ENCODE measurements at regions not wholly inside any gene's neighbourhood (a gene's known extent, or its start where the extent isn't known, plus 50 kb on each side); places are given as distances from the start of the nearest gene placed in this dataset.

DNA sequence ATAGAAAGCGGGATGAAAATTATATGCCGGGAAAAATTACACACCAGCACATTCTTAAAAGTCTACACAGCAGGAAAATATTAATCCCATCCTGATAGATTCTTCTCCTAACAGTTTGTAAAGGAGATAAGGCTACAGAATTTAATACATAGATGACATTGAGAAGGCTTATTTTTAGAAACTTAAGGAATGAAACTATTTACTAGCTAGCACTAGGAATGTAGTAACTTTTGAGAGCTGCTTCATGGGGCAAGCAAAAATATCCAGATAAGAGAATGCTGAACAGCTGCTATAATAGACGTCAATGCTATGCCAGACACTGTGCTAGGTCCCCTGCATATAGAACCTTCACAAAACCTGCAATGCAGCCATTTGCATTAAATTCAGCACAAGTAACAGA lies 912.7 kb upstream of the NR2F2 start:
- TF ChIP-seq EZH2 (optimal IDR thresholded peaks at IDR 0.05; ENCODE audit: low read depth, low read length) (no peak), EZH2phosphoT487 (IDR thresholded peaks at IDR 0.05; ENCODE audit: low read length) (no peak)
- TF ChIP-seq, protein P1, sequence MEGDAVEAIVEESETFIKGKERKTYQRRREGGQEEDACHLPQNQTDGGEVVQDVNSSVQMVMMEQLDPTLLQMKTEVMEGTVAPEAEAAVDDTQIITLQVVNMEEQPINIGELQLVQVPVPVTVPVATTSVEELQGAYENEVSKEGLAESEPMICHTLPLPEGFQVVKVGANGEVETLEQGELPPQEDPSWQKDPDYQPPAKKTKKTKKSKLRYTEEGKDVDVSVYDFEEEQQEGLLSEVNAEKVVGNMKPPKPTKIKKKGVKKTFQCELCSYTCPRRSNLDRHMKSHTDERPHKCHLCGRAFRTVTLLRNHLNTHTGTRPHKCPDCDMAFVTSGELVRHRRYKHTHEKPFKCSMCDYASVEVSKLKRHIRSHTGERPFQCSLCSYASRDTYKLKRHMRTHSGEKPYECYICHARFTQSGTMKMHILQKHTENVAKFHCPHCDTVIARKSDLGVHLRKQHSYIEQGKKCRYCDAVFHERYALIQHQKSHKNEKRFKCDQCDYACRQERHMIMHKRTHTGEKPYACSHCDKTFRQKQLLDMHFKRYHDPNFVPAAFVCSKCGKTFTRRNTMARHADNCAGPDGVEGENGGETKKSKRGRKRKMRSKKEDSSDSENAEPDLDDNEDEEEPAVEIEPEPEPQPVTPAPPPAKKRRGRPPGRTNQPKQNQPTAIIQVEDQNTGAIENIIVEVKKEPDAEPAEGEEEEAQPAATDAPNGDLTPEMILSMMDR (IDR thresholded peaks at IDR 0.05; ENCODE audit: low read length) = no peak
- Histone ChIP-seq H3K36me3 (replicated peaks; ENCODE audit: insufficient read depth, low read length) (no peaks in the 10 kb centered on the region), H3K79me2 (ENCODE audit: low read length) (no peaks in the 10 kb centered on the region), H2AFZ (ENCODE audit: low read length) (no peak overlapping the region), H3F3A (ENCODE audit: insufficient read depth, low read length) (no peaks in the 10 kb centered on the region), H3K9ac (ENCODE audit: low read length) (no peak overlapping the region), H3K4me1 (ENCODE audit: low read length) (peaks cover 2% of the 10 kb centered on the region; the same call in 1 of the 2 replicates), H3K9me2 (replicated peaks; ENCODE audit: insufficient read depth, low read length) (no peaks in the 10 kb centered on the region), H3K27ac (ENCODE audit: low read length) (no peak overlapping the region), H3K4me3 (ENCODE audit: low read length) (no peak overlapping the region), H3K4me2 (ENCODE audit: low read depth, low read length) (no peak overlapping the region), H3K9me3 (replicated peaks; ENCODE audit: insufficient read depth, low read length) (no peaks in the 10 kb centered on the region), H4K20me1 (ENCODE audit: insufficient read depth, low read length) (no peaks in the 10 kb centered on the region), H3K27me3 (replicated peaks; ENCODE audit: insufficient read depth, low read length) (no peaks in the 10 kb centered on the region)
- DNase-seq = no peak

DNA sequence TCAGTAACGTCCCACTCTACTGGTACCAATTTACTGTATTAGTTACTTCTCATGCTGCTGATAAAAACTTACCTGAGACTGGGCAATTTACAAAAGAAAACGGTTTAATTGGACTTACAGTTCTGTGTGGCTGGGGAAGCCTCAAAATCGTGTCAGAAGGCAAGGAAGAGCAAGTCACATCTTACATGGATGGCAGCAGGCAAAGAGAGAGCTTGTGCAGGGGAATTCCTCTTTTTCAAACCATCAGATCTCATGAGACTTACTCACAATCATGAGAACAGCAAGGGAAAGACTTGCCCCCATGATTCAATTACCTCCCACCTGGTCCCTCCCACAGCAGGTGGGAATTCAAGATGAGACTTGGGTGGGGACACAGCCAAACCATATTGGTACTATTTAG lies 908.2 kb upstream of the NR2F2 start:
- Histone ChIP-seq H4K20me1 (ENCODE audit: insufficient read depth, low read length) (no peaks in the 10 kb centered on the region), H3K9ac (ENCODE audit: low read length) (no peak overlapping the region)

DNA sequence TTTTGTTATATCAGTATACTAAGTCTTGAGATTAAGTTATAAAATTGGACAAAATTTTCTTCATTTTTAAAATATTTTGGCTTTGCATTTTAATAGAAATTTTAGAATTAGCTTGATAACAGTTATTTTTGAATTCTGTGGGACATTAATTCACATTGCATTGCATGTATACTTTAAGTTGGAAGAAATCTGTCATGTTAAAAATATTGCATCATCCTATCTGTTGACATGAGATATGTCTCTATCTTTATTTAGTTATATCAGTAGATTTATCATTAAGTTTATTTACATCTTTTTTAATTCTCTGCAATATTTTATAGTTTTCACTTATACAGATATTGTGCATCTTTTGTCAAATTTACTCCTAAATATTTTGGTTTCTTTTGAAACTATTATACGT lies 904.6 kb upstream of the NR2F2 start:
- no peaks in the 10 kb centered on the region for H3K79me2 ChIP-seq (ENCODE audit: low read length)
- H2AFZ ChIP-seq (ENCODE audit: low read length) = no peak overlapping the region
- H3K4me3 ChIP-seq (ENCODE audit: low read length) = no peak overlapping the region
- H4K20me1 ChIP-seq (ENCODE audit: insufficient read depth, low read length) = no peaks in the 10 kb centered on the region
- H3K9ac ChIP-seq (ENCODE audit: low read length) = no peak overlapping the region
- no peak for DNase-seq
- H3K36me3 ChIP-seq (replicated peaks; ENCODE audit: insufficient read depth, low read length) = no peaks in the 10 kb centered on the region
- no peak overlapping the region for H3K27ac ChIP-seq (ENCODE audit: low read length)
- no peaks in the 10 kb centered on the region for H3F3A ChIP-seq (ENCODE audit: insufficient read depth, low read length)
- no peaks in the 10 kb centered on the region for H3K9me3 ChIP-seq (replicated peaks; ENCODE audit: insufficient read depth, low read length)
- TF ChIP-seq EZH2 (optimal IDR thresholded peaks at IDR 0.05; ENCODE audit: low read depth, low read length) = no peak
- TF ChIP-seq, protein P1 (IDR thresholded peaks at IDR 0.05; ENCODE audit: low read length) = no peak
- no peak for TF ChIP-seq EZH2phosphoT487 (IDR thresholded peaks at IDR 0.05; ENCODE audit: low read length)
- no peaks in the 10 kb centered on the region for H3K27me3 ChIP-seq (replicated peaks; ENCODE audit: insufficient read depth, low read length)
- no peak overlapping the region for H3K4me2 ChIP-seq (ENCODE audit: low read depth, low read length)
- H3K4me1 ChIP-seq (ENCODE audit: low read length) = no peaks in the 10 kb centered on the region
- H3K9me2 ChIP-seq (replicated peaks; ENCODE audit: insufficient read depth, low read length) = no peaks in the 10 kb centered on the region

More for the DNA sequence above, 908.2 kb upstream of the NR2F2 start:
- H3K4me1 ChIP-seq (ENCODE audit: low read length) = no peaks in the 10 kb centered on the region
- no peak for DNase-seq
- H2AFZ ChIP-seq (ENCODE audit: low read length) = no peak overlapping the region
- H3K4me3 ChIP-seq (ENCODE audit: low read length) = no peak overlapping the region
- TF ChIP-seq, protein P1 (IDR thresholded peaks at IDR 0.05; ENCODE audit: low read length) = no peak
- TF ChIP-seq EZH2phosphoT487 (IDR thresholded peaks at IDR 0.05; ENCODE audit: low read length) = no peak
- TF ChIP-seq EZH2 (optimal IDR thresholded peaks at IDR 0.05; ENCODE audit: low read depth, low read length) = no peak
- H3K27me3 ChIP-seq (replicated peaks; ENCODE audit: insufficient read depth, low read length) = no peaks in the 10 kb centered on the region
- H3K4me2 ChIP-seq (ENCODE audit: low read depth, low read length) = no peak overlapping the region
- no peaks in the 10 kb centered on the region for H3F3A ChIP-seq (ENCODE audit: insufficient read depth, low read length)
- H3K36me3 ChIP-seq (replicated peaks; ENCODE audit: insufficient read depth, low read length) = no peaks in the 10 kb centered on the region
- no peak overlapping the region for H3K27ac ChIP-seq (ENCODE audit: low read length)
- H3K9me2 ChIP-seq (replicated peaks; ENCODE audit: insufficient read depth, low read length) = no peaks in the 10 kb centered on the region
- H3K9me3 ChIP-seq (replicated peaks; ENCODE audit: insufficient read depth, low read length) = no peaks in the 10 kb centered on the region
- H3K79me2 ChIP-seq (ENCODE audit: low read length) = no peaks in the 10 kb centered on the region

Measured in MM.1S (cell line).